BE2C (cell line): ENCODE measurements at regions not wholly inside any gene's neighbourhood (a gene's known extent, or its start where the extent isn't known, plus 50 kb on each side); places are given as distances from the start of the nearest gene placed in this dataset.

ENCODE experiments used
- DNase-seq: peaks from one replicate; pipeline ENCODE4 v3.0.0-alpha.2; 2020
- H3K27me3 ChIP-seq: fragments of 250-450 bp; sonication (Bioruptor Pico); 2 replicates; pipeline ENCODE4 v1.5.1; 2020; ENCODE audit warnings: mild to moderate bottlenecking
- H3K36me3 ChIP-seq: fragments of 250-450 bp; sonication (Bioruptor Pico); 2 replicates; pipeline ENCODE4 v1.5.1; 2020; ENCODE audit warnings: mild to moderate bottlenecking
- H3K4me1 ChIP-seq: fragments of 250-450 bp; sonication (Bioruptor Pico); 2 replicates; pipeline ENCODE4 v1.5.1; 2020
- H3K4me3 ChIP-seq: 2 replicates; pipeline ENCODE4 v1.5.1; 2011; ENCODE audit warnings: low read depth, low read length
- H3K9me3 ChIP-seq: fragments of 250-450 bp; sonication (Bioruptor Pico); 2 replicates; pipeline ENCODE4 v1.5.1; 2020
- CTCF ChIP-seq: IDR thresholded peaks from 2 replicates; pipeline ENCODE4 v1.5.1; 2012; ENCODE audit warnings: mild to moderate bottlenecking, low read depth, low read length

- no peaks in the 10 kb centered on the region for H3K9me3 ChIP-seq
- H3K27me3 ChIP-seq: no peaks in the 10 kb centered on the region; the same call in 1 of the 2 replicates
- H3K36me3 ChIP-seq: no peaks in the 10 kb centered on the region
- H3K4me1 ChIP-seq: no peaks in the 10 kb centered on the region
- no peak for DNase-seq
- no peak for TF ChIP-seq CTCF
- no peak overlapping the region for H3K4me3 ChIP-seq
These were observed 107.5 kb upstream of the PARP11 start for GRCh38 chr12:3980504-3981272.

- DNase-seq: no peak
- Histone ChIP-seq H3K9me3 (no peaks in the 10 kb centered on the region), H3K27me3 (no peaks in the 10 kb centered on the region; the same call in 1 of the 2 replicates), H3K4me1 (no peaks in the 10 kb centered on the region), H3K4me3 (no peak overlapping the region), H3K36me3 (no peaks in the 10 kb centered on the region)
- no peak for TF ChIP-seq CTCF
These were observed 104.4 kb upstream of the PARP11 start for GRCh38 chr12:3977621-3978020.

- H3K9me3 ChIP-seq: no peaks in the 10 kb centered on the region
- TF ChIP-seq CTCF: no peak
- DNase-seq: no peak
- H3K36me3 ChIP-seq: no peaks in the 10 kb centered on the region
- H3K4me3 ChIP-seq: no peak overlapping the region
- no peaks in the 10 kb centered on the region for H3K4me1 ChIP-seq
- H3K27me3 ChIP-seq: no peaks in the 10 kb centered on the region; the same call in 1 of the 2 replicates
These were observed 103.2 kb upstream of the PARP11 start for GRCh38 chr12:3976351-3976938.

GRCh38 chr12:3975652-3976051, 102.5 kb upstream of the PARP11 start:
- Histone ChIP-seq H3K4me3 (no peak overlapping the region), H3K27me3 (peaks cover 3% of the 10 kb centered on the region; the same call in 1 of the 2 replicates), H3K9me3 (no peaks in the 10 kb centered on the region), H3K36me3 (no peaks in the 10 kb centered on the region), H3K4me1 (no peaks in the 10 kb centered on the region)
- DNase-seq: no peak
- no peak for TF ChIP-seq CTCF

- peaks cover 6% of the 10 kb centered on the region; the same call in 1 of the 2 replicates for H3K27me3 ChIP-seq
- TF ChIP-seq CTCF: no peak
- no peak overlapping the region for H3K4me3 ChIP-seq
- no peaks in the 10 kb centered on the region for H3K9me3 ChIP-seq
- no peaks in the 10 kb centered on the region for H3K4me1 ChIP-seq
- no peak for DNase-seq
- H3K36me3 ChIP-seq: no peaks in the 10 kb centered on the region
These were observed 101.7 kb upstream of the PARP11 start for GRCh38 chr12:3974883-3975282.
